ENCODE measurements at regions not wholly inside any gene's neighbourhood (a gene's known extent, or its start where the extent isn't known, plus 50 kb on each side); places are given as distances from the start of the nearest gene placed in this dataset.

DNA sequence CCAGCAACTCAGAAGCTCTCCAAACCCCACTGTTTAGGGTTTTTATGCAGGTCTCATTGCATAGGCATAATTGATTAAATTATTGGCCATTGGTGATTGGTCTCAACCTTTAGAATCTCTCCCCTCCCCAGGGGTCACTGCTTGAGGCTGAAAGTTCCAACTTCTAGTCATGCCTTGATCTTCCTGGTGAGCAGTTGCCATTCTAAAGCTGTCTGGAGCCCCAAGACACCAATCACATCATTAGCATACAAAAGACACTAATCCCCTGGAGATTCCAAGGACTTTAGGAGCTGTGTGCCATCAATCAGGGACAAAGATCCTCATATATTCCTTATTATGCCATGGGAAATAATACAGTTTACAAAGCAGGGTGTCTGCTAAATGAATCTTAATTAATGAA lies 863.4 kb upstream of the KLHL29 start:
- H3K27ac ChIP-seq (ENCODE audit: insufficient read depth, low read length): no peak overlapping the region
- no peak overlapping the region for H3K4me2 ChIP-seq (ENCODE audit: extremely low read depth, insufficient read depth, low read length)
- H3K4me1 ChIP-seq (ENCODE audit: control insufficient read depth, extremely low read depth, insufficient read depth, low read length): no peaks in the 10 kb centered on the region
- no peaks in the 10 kb centered on the region for H3K36me3 ChIP-seq (ENCODE audit: control insufficient read depth, insufficient read depth, low read length)
- H3K9ac ChIP-seq (ENCODE audit: insufficient read depth, low read length): no peak overlapping the region
- no peaks in the 10 kb centered on the region for H4K20me1 ChIP-seq (ENCODE audit: control insufficient read depth, extremely low read depth, insufficient read depth, low read length)
- H3K79me2 ChIP-seq (ENCODE audit: control insufficient read depth, insufficient read depth, low read length): no peaks in the 10 kb centered on the region
- no peaks in the 10 kb centered on the region for H3K9me3 ChIP-seq (ENCODE audit: control insufficient read depth, insufficient read depth, low read depth, low read length)
- DNase-seq (ENCODE audit: low read depth in 2 of 2): no peak
- no peak overlapping the region for H3K4me3 ChIP-seq (replicated peaks in 1 of 4; ENCODE audit: control extremely low read depth in 1 of 4, insufficient read depth in 1 of 4, low read depth in 3 of 4, low read length in 4 of 4)
- H3K27me3 ChIP-seq (ENCODE audit: control insufficient read depth, insufficient read depth, low read length): no peaks in the 10 kb centered on the region
- TF ChIP-seq EZH2 (IDR thresholded peaks at IDR 0.05; ENCODE audit: low read length, missing control alignments): no peak
- TF ChIP-seq, protein P1, sequence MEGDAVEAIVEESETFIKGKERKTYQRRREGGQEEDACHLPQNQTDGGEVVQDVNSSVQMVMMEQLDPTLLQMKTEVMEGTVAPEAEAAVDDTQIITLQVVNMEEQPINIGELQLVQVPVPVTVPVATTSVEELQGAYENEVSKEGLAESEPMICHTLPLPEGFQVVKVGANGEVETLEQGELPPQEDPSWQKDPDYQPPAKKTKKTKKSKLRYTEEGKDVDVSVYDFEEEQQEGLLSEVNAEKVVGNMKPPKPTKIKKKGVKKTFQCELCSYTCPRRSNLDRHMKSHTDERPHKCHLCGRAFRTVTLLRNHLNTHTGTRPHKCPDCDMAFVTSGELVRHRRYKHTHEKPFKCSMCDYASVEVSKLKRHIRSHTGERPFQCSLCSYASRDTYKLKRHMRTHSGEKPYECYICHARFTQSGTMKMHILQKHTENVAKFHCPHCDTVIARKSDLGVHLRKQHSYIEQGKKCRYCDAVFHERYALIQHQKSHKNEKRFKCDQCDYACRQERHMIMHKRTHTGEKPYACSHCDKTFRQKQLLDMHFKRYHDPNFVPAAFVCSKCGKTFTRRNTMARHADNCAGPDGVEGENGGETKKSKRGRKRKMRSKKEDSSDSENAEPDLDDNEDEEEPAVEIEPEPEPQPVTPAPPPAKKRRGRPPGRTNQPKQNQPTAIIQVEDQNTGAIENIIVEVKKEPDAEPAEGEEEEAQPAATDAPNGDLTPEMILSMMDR (conservative IDR thresholded peaks at IDR 0.05 in 1 of 2, IDR thresholded peaks at IDR 0.05 in 1 of 2; ENCODE audit: low read depth in 1 of 2, low read length in 2 of 2): no peak
- H2AFZ ChIP-seq (ENCODE audit: low read length): no peak overlapping the region

DNA sequence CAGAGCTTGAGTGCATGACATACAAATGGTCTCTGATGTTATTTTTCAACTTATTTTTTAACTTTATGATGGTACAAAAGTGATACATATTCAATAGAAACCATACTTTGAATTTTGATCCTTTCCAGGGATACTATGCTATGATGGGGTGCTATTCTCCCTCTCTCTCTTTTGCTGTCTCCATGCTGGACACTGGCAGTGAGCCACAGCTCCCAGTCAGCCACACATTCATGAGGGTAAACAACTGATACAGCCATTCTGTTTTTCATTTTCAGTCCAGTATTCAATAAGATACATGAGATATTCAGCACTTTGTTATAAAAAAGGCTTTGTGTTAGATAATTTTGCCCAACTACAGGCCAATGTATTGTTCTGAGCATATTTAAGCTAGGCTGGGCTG lies 859.3 kb upstream of the KLHL29 start:
- TF ChIP-seq EZH2 (IDR thresholded peaks at IDR 0.05; ENCODE audit: low read length, missing control alignments): no peak
- TF ChIP-seq, protein P1 (conservative IDR thresholded peaks at IDR 0.05 in 1 of 2, IDR thresholded peaks at IDR 0.05 in 1 of 2; ENCODE audit: low read depth in 1 of 2, low read length in 2 of 2): no peak
- Histone ChIP-seq H3K9ac (ENCODE audit: insufficient read depth, low read length) (no peak overlapping the region), H3K9me3 (ENCODE audit: control insufficient read depth, insufficient read depth, low read depth, low read length) (no peaks in the 10 kb centered on the region), H3K36me3 (ENCODE audit: control insufficient read depth, insufficient read depth, low read length) (no peaks in the 10 kb centered on the region), H3K79me2 (ENCODE audit: control insufficient read depth, insufficient read depth, low read length) (no peaks in the 10 kb centered on the region), H3K4me3 (replicated peaks in 1 of 4; ENCODE audit: control extremely low read depth in 1 of 4, insufficient read depth in 1 of 4, low read depth in 3 of 4, low read length in 4 of 4) (no peak overlapping the region), H4K20me1 (ENCODE audit: control insufficient read depth, extremely low read depth, insufficient read depth, low read length) (no peaks in the 10 kb centered on the region), H3K4me1 (ENCODE audit: control insufficient read depth, extremely low read depth, insufficient read depth, low read length) (no peaks in the 10 kb centered on the region), H3K4me2 (ENCODE audit: extremely low read depth, insufficient read depth, low read length) (no peak overlapping the region), H3K27ac (ENCODE audit: insufficient read depth, low read length) (no peak overlapping the region), H2AFZ (ENCODE audit: low read length) (no peak overlapping the region), H3K27me3 (ENCODE audit: control insufficient read depth, insufficient read depth, low read length) (no peaks in the 10 kb centered on the region)
- no peak for DNase-seq (ENCODE audit: low read depth in 2 of 2)

DNA sequence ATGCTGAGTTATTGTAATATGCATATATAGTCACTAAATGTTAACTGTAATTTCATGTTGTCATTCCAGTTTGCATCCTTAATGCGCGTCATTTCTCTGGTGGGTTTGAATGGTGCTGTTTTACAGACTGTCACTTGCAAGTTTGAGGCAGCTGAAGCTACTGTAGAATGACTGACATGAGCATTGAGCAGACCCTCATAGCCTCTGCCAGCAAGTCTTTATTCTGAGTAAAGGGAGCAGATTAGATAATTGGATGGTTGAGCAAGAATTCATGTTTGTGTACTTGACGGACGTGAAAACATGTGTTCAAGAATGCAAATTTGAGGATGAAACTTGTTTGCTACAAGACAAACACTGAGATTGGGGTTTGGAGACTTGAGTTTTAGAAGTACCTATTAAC lies 854.8 kb upstream of the KLHL29 start:
- H3K27ac ChIP-seq (ENCODE audit: insufficient read depth, low read length): no peak overlapping the region
- H3K36me3 ChIP-seq (ENCODE audit: control insufficient read depth, insufficient read depth, low read length): no peaks in the 10 kb centered on the region
- H3K4me2 ChIP-seq (ENCODE audit: extremely low read depth, insufficient read depth, low read length): no peak overlapping the region
- H3K27me3 ChIP-seq (ENCODE audit: control insufficient read depth, insufficient read depth, low read length): no peaks in the 10 kb centered on the region
- H3K4me1 ChIP-seq (ENCODE audit: control insufficient read depth, extremely low read depth, insufficient read depth, low read length): no peaks in the 10 kb centered on the region
- H3K9me3 ChIP-seq (ENCODE audit: control insufficient read depth, insufficient read depth, low read depth, low read length): no peaks in the 10 kb centered on the region
- no peak overlapping the region for H3K4me3 ChIP-seq (replicated peaks in 1 of 4; ENCODE audit: control extremely low read depth in 1 of 4, insufficient read depth in 1 of 4, low read depth in 3 of 4, low read length in 4 of 4)
- H2AFZ ChIP-seq (ENCODE audit: low read length): no peak overlapping the region
- H3K79me2 ChIP-seq (ENCODE audit: control insufficient read depth, insufficient read depth, low read length): no peaks in the 10 kb centered on the region
- TF ChIP-seq EZH2 (IDR thresholded peaks at IDR 0.05; ENCODE audit: low read length, missing control alignments): no peak
- H4K20me1 ChIP-seq (ENCODE audit: control insufficient read depth, extremely low read depth, insufficient read depth, low read length): no peaks in the 10 kb centered on the region
- no peak overlapping the region for H3K9ac ChIP-seq (ENCODE audit: insufficient read depth, low read length)
- DNase-seq (ENCODE audit: low read depth in 2 of 2): no peak
